ENCODE measurements at regions not wholly inside any gene's neighbourhood (a gene's known extent, or its start where the extent isn't known, plus 50 kb on each side); places are given as distances from the start of the nearest gene placed in this dataset.
"Not testable (repeated sequence)": the region's sequence is repeated elsewhere in the genome, so short reads cannot be mapped to it uniquely, and the experiment has no call there.

DNA sequence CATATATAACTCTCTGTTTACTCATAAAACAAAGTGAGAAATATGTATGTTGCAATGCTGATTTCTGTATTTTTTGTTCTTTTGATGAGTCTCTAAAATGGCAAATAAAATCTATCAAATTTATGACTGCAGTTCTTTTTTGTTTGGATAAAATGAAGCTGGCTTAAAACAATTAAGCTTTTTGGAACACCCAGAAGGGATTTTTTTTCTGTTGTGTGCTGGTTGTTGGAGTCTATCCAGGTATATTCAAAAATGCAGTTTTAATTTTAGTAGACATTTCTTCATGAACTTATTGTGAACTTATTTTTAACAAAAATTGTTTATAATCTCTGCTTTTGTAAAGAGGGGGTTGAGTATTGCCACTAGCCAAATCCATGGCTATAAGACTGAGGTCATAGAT is 405.5 kb downstream of the RAP2B start:
- H3K36me3 ChIP-seq (ENCODE audit: insufficient read depth, low read length), result no peaks in the 10 kb centered on the region
- no peak for ATAC-seq (ENCODE audit: insufficient read depth, low read depth)
- H3K4me2 ChIP-seq (ENCODE audit: insufficient read depth, low read length), result no peak overlapping the region
- no peak overlapping the region for H3K9ac ChIP-seq (ENCODE audit: low read depth, low read length)
- peaks cover 13% of the 10 kb centered on the region for H3K9me3 ChIP-seq (ENCODE audit: insufficient read depth, low read length, severe bottlenecking)
- H3K4me1 ChIP-seq (ENCODE audit: insufficient read depth, low read length), result no peaks in the 10 kb centered on the region
- TF ChIP-seq, protein P1, sequence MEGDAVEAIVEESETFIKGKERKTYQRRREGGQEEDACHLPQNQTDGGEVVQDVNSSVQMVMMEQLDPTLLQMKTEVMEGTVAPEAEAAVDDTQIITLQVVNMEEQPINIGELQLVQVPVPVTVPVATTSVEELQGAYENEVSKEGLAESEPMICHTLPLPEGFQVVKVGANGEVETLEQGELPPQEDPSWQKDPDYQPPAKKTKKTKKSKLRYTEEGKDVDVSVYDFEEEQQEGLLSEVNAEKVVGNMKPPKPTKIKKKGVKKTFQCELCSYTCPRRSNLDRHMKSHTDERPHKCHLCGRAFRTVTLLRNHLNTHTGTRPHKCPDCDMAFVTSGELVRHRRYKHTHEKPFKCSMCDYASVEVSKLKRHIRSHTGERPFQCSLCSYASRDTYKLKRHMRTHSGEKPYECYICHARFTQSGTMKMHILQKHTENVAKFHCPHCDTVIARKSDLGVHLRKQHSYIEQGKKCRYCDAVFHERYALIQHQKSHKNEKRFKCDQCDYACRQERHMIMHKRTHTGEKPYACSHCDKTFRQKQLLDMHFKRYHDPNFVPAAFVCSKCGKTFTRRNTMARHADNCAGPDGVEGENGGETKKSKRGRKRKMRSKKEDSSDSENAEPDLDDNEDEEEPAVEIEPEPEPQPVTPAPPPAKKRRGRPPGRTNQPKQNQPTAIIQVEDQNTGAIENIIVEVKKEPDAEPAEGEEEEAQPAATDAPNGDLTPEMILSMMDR (IDR thresholded peaks at IDR 0.05; ENCODE audit: borderline replicate concordance, extremely low read depth, low read length, poor library complexity, severe bottlenecking), result no peak
- no peak for TF ChIP-seq EZH2 (IDR thresholded peaks at IDR 0.05; ENCODE audit: borderline replicate concordance, low read depth, low read length, severe bottlenecking)
- no peak overlapping the region for H3K27ac ChIP-seq (ENCODE audit: low read length)
- H4K20me1 ChIP-seq (ENCODE audit: insufficient read depth, low read length), result no peaks in the 10 kb centered on the region
- H2AFZ ChIP-seq (ENCODE audit: low read depth, low read length), result no peak overlapping the region
- H3K79me2 ChIP-seq (ENCODE audit: insufficient read depth, low read length), result no peaks in the 10 kb centered on the region
- H3K27me3 ChIP-seq (ENCODE audit: insufficient read depth, low read length, poor library complexity), result no peaks in the 10 kb centered on the region
- DNase-seq, result no peak
- no peak overlapping the region for H3K4me3 ChIP-seq (ENCODE audit: low read depth in 1 of 2, low read length in 2 of 2)

DNA sequence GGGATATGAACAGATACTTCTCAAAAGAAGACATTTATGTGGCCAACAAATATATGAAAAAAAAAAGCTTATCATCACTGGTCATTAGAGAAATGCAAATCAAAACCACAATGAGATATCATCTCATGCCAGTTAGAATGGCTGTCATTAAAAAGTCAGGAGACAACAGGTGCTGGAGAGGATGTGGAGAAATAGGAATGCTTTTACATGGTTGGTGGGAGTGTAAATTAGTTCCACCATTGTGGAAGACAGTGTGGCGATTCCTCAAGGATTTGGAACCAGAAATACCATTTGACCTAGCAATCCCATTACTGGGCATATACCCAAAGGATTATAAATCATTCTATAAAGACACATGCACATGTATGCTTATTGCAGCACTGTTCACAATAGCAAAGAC is 408.5 kb downstream of the RAP2B start:
- H3K9me3 ChIP-seq (ENCODE audit: insufficient read depth, low read length, severe bottlenecking); H3K36me3 ChIP-seq (ENCODE audit: insufficient read depth, low read length); H3K4me1 ChIP-seq (ENCODE audit: insufficient read depth, low read length); H3K27ac ChIP-seq (ENCODE audit: low read length); H4K20me1 ChIP-seq (ENCODE audit: insufficient read depth, low read length); H2AFZ ChIP-seq (ENCODE audit: low read depth, low read length); H3K4me3 ChIP-seq (ENCODE audit: low read depth in 1 of 2, low read length in 2 of 2); ATAC-seq (ENCODE audit: insufficient read depth, low read depth); DNase-seq; H3K27me3 ChIP-seq (ENCODE audit: insufficient read depth, low read length, poor library complexity); H3K9ac ChIP-seq (ENCODE audit: low read depth, low read length); H3K79me2 ChIP-seq (ENCODE audit: insufficient read depth, low read length); H3K4me2 ChIP-seq (ENCODE audit: insufficient read depth, low read length): not testable (repeated sequence)

DNA sequence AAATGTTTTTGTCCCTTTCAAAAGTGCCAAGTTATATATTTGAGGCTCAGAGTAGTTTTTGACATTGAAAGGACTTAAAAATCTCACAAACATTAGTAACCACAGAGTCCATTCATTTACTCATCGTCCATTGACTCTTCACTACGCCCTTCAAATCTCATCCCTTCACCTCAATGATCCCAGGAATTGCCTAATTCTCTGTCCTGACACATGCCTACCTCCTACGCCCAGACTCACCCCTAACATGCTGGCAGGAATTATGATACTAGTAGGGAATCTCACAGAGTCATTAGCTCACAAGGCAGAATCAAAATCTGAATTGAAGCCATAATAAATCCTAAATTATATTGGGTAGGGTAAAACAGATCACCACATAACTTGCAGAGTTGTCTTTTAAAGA is 410.1 kb downstream of the RAP2B start:
- H3K4me2 ChIP-seq (ENCODE audit: insufficient read depth, low read length), result no peak overlapping the region
- H2AFZ ChIP-seq (ENCODE audit: low read depth, low read length), result no peak overlapping the region

DNA sequence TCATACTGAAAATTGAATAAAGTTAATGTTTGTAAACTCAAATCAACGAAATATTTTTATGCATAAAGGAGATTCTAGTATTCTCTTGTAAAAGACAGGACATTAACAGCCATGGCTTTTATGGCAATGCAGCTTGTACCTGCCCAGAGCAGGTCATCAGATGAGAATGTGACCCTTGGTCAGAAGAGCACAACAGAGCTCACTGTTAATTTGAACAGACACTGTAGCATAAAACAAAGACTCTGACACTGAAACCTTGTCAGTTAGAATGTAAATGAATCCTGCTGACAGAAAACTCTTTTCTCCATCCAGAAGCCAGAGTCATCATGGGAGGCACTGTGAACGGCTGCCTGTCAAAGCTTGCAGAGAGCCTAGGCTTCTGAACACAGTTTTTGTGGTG is 410.6 kb downstream of the RAP2B start:
- H2AFZ ChIP-seq (ENCODE audit: low read depth, low read length), result no peak overlapping the region
- no peak overlapping the region for H3K4me2 ChIP-seq (ENCODE audit: insufficient read depth, low read length)
- ATAC-seq (ENCODE audit: insufficient read depth, low read depth) (no peak), DNase-seq (no peak)
- no peak overlapping the region for H3K4me3 ChIP-seq (ENCODE audit: low read depth in 1 of 2, low read length in 2 of 2)
- H3K79me2 ChIP-seq (ENCODE audit: insufficient read depth, low read length), result no peaks in the 10 kb centered on the region
- H3K9ac ChIP-seq (ENCODE audit: low read depth, low read length), result no peak overlapping the region
- no peak overlapping the region for H3K27ac ChIP-seq (ENCODE audit: low read length)
- no peaks in the 10 kb centered on the region for H3K4me1 ChIP-seq (ENCODE audit: insufficient read depth, low read length)
- H3K9me3 ChIP-seq (ENCODE audit: insufficient read depth, low read length, severe bottlenecking), result no peaks in the 10 kb centered on the region
- H4K20me1 ChIP-seq (ENCODE audit: insufficient read depth, low read length), result no peaks in the 10 kb centered on the region
- H3K27me3 ChIP-seq (ENCODE audit: insufficient read depth, low read length, poor library complexity), result no peaks in the 10 kb centered on the region
- no peak for TF ChIP-seq EZH2 (IDR thresholded peaks at IDR 0.05; ENCODE audit: borderline replicate concordance, low read depth, low read length, severe bottlenecking)
- TF ChIP-seq, protein P1 (IDR thresholded peaks at IDR 0.05; ENCODE audit: borderline replicate concordance, extremely low read depth, low read length, poor library complexity, severe bottlenecking), result no peak
- H3K36me3 ChIP-seq (ENCODE audit: insufficient read depth, low read length), result no peaks in the 10 kb centered on the region

More for the DNA sequence above, 410.1 kb downstream of the RAP2B start:
- no peak overlapping the region for H3K27ac ChIP-seq (ENCODE audit: low read length)
- DNase-seq, result no peak
- no peaks in the 10 kb centered on the region for H3K9me3 ChIP-seq (ENCODE audit: insufficient read depth, low read length, severe bottlenecking)
- no peaks in the 10 kb centered on the region for H3K79me2 ChIP-seq (ENCODE audit: insufficient read depth, low read length)
- no peak for ATAC-seq (ENCODE audit: insufficient read depth, low read depth)
- TF ChIP-seq, protein P1 (IDR thresholded peaks at IDR 0.05; ENCODE audit: borderline replicate concordance, extremely low read depth, low read length, poor library complexity, severe bottlenecking), result no peak
- no peak for TF ChIP-seq EZH2 (IDR thresholded peaks at IDR 0.05; ENCODE audit: borderline replicate concordance, low read depth, low read length, severe bottlenecking)
- H3K36me3 ChIP-seq (ENCODE audit: insufficient read depth, low read length), result no peaks in the 10 kb centered on the region
- no peaks in the 10 kb centered on the region for H4K20me1 ChIP-seq (ENCODE audit: insufficient read depth, low read length)
- no peaks in the 10 kb centered on the region for H3K27me3 ChIP-seq (ENCODE audit: insufficient read depth, low read length, poor library complexity)
- H3K4me3 ChIP-seq (ENCODE audit: low read depth in 1 of 2, low read length in 2 of 2), result no peak overlapping the region
- H3K4me1 ChIP-seq (ENCODE audit: insufficient read depth, low read length), result no peaks in the 10 kb centered on the region
- no peak overlapping the region for H3K9ac ChIP-seq (ENCODE audit: low read depth, low read length)
